ENCODE measurements at regions not wholly inside any gene's neighbourhood (a gene's known extent, or its start where the extent isn't known, plus 50 kb on each side); places are given as distances from the start of the nearest gene placed in this dataset.
"Not testable (repeated sequence)": the region's sequence is repeated elsewhere in the genome, so short reads cannot be mapped to it uniquely, and the experiment has no call there.

GRCh38 chr5:87536365-87536764 lies 123.6 kb upstream of the CCNH start:
- no peak for DNase-seq (ENCODE audit: low read depth)

GRCh38 chr5:87535706-87536105 lies 123.0 kb upstream of the CCNH start:
- DNase-seq (ENCODE audit: low read depth): no peak

- DNase-seq (ENCODE audit: low read depth): no peak
These were observed 116.9 kb upstream of the CCNH start for GRCh38 chr5:87529486-87530076.

GRCh38 chr5:87526131-87526530 lies 113.4 kb upstream of the CCNH start:
- peak; percentile 16 for DNase-seq (ENCODE audit: low read depth)

GRCh38 chr5:87524217-87524616 lies 111.5 kb upstream of the CCNH start:
- no peak for DNase-seq (ENCODE audit: low read depth)

- DNase-seq (ENCODE audit: low read depth): not testable (repeated sequence)
These were observed 99.0 kb upstream of the CCNH start for GRCh38 chr5:87511778-87512177.

- no peak for DNase-seq (ENCODE audit: low read depth)
These were observed 90.3 kb upstream of the CCNH start for GRCh38 chr5:87503004-87503403.

GRCh38 chr5:87499478-87500410 lies 87.0 kb upstream of the CCNH start:
- peak; percentile 19 for DNase-seq (ENCODE audit: low read depth)
